K562 (cell line): ENCODE measurements at regions not wholly inside any gene's neighbourhood (a gene's known extent, or its start where the extent isn't known, plus 50 kb on each side); places are given as distances from the start of the nearest gene placed in this dataset.

Experiments
- ATAC-seq: fragments of 200-7000 bp; cut with Tn5 transposase; 3 replicates; pipeline ENCODE4 v1.9.1; 2020; ENCODE audit warnings: moderate library complexity
- BruUV-seq: library from RNA; stranded (reverse); fragments of 400-500 nt; replicated peaks from 2 replicates; lab custom pipeline; 2021; lab: Mats Ljungman, UMichigan
- CTCF ChIA-PET: fragments of 300-600 bp; formaldehyde crosslinking; extraction: SDS; loops from one replicate; lab custom pipeline; 2021; ENCODE audit warnings: low intra/inter-chr PET ratio; lab: Yijun Ruan, JAX
- POLR2A ChIA-PET: fragments of 300-600, 350-650 bp; sonication (Branson Sonifier 250); formaldehyde crosslinking; extraction: SDS; loops from one replicate; lab custom pipeline; 2021; ENCODE audit warnings: antibody characterized with exemption, inconsistent platforms; lab: Yijun Ruan, JAX
- DNase-seq, 4 experiments: peaks; one replicate each; pipeline versions ENCODE4 v3.0.0 to v3.0.0-alpha.2; 2011 to 2018; ENCODE audit warnings: low spot score in 3 of 4, mixed read lengths in 3 of 4; ENCODE audit errors: extremely low read depth in 1 of 4
- FAIRE-seq: peaks from 2 replicates; lab custom pipeline; 2011; peaks lifted over from hg19 to GRCh38; lab: Jason Lieb, UNC
- H2AFZ ChIP-seq: 2 replicates; pipeline ENCODE4 v1.6.0; 2011; ENCODE audit warnings: low read depth, low read length, control low read depth, inconsistent platforms
- H3K27ac ChIP-seq: fragments of 200-600 bp; 3 replicates; pipeline ENCODE4 v1.8.0; 2011; ENCODE audit warnings: low read depth, mild to moderate bottlenecking, control low read depth, inconsistent platforms, low read length, moderate library complexity, mixed read lengths; ENCODE audit errors: extremely low read depth
- H3K27me3 ChIP-seq, 2 experiments: fragments of 300-600 bp in 1 of 2; 2 replicates in 1 of 2; 3 replicates in 1 of 2; pipeline versions ENCODE4 v1.6.0 to v1.8.0; 2011; ENCODE audit warnings: inconsistent platforms in 2 of 2, low read length in 2 of 2, mild to moderate bottlenecking in 1 of 2, mixed read lengths in 1 of 2, moderate library complexity in 1 of 2; ENCODE audit not compliant: control insufficient read depth in 2 of 2, insufficient read depth in 2 of 2
- H3K36me3 ChIP-seq: fragments of 300-600 bp; 3 replicates; pipeline ENCODE4 v1.8.0; 2011; ENCODE audit warnings: mild to moderate bottlenecking, low read length, inconsistent platforms; ENCODE audit not compliant: control insufficient read depth, insufficient read depth
- H3K4me1 ChIP-seq, 2 experiments: fragments of 200-600 bp in 1 of 2; replicated peaks in 1 of 2; 2 replicates in 1 of 2; 3 replicates in 1 of 2; pipeline versions ENCODE4 v1.5.1 to v1.8.0; 2011; ENCODE audit warnings: inconsistent platforms in 2 of 2, low read length in 2 of 2, mild to moderate bottlenecking in 1 of 2, mixed read lengths in 1 of 2, moderate library complexity in 1 of 2; ENCODE audit not compliant: control insufficient read depth in 2 of 2, insufficient read depth in 2 of 2
- H3K4me2 ChIP-seq: 2 replicates; pipeline ENCODE4 v1.6.1; 2011; ENCODE audit warnings: low read length, control low read depth, inconsistent platforms, mixed read lengths; ENCODE audit not compliant: insufficient read depth
- H3K4me3 ChIP-seq: fragments of 200-600 bp; sonication (generic), shearing (Covaris generic); 2 replicates; pipeline ENCODE4 v1.5.1; 2016; ENCODE audit warnings: control low read depth, inconsistent platforms
- H3K79me2 ChIP-seq: fragments of 200-600 bp; 3 replicates; pipeline ENCODE4 v1.8.0; 2011; ENCODE audit warnings: low read length, inconsistent platforms; ENCODE audit not compliant: control insufficient read depth, insufficient read depth
- H3K9ac ChIP-seq, 2 experiments: 2 replicates each; pipeline versions ENCODE4 v1.6.0 to v1.6.1; 2011; ENCODE audit warnings: low read depth in 2 of 2, low read length in 2 of 2, control low read depth in 1 of 2, inconsistent platforms in 1 of 2, mild to moderate bottlenecking in 1 of 2, mixed read lengths in 1 of 2; ENCODE audit not compliant: insufficient read depth in 1 of 2
- H3K9me1 ChIP-seq: one replicate; pipeline ENCODE4 v1.6.0; 2011; ENCODE audit warnings: inconsistent platforms, mild to moderate bottlenecking, low read length, moderate library complexity; ENCODE audit not compliant: control insufficient read depth, insufficient read depth
- H3K9me3 ChIP-seq: replicated peaks from 2 replicates; pipeline ENCODE4 v1.5.1; 2011; ENCODE audit warnings: low read depth, low read length, inconsistent platforms; ENCODE audit not compliant: control insufficient read depth, insufficient read depth
- H4K20me1 ChIP-seq: replicated peaks from 2 replicates; pipeline ENCODE4 v1.6.1; 2011; ENCODE audit warnings: low read length, inconsistent platforms, mixed read lengths; ENCODE audit not compliant: control insufficient read depth, insufficient read depth
- BCL6 ChIP-seq: fragments of 250-450 bp; sonication (Bioruptor Pico); IDR thresholded peaks from 2 replicates; pipeline ENCODE4 v1.4.0; 2020
- NR2F6 ChIP-seq: fragments of 450-650 bp; formaldehyde crosslinking; IDR thresholded peaks from 2 replicates; pipeline ENCODE4 v1.4.0; 2020; ENCODE audit warnings: mild to moderate bottlenecking
- WHSC1 ChIP-seq: IDR thresholded peaks from one replicate; pipeline ENCODE4 v1.6.1; 2012; ENCODE audit warnings: low read length, control low read depth, inconsistent platforms
- XRCC5 ChIP-seq: fragments of 200-400 bp; formaldehyde crosslinking; IDR thresholded peaks from 2 replicates; pipeline ENCODE4 v1.6.1; 2017; ENCODE audit warnings: low read depth, mild to moderate bottlenecking, low read length
- ZNF766 ChIP-seq: fragments of 200-800 bp; sonication (Bioruptor generic); conservative IDR thresholded peaks from 2 replicates; pipeline ENCODE4 v1.6.1; 2016; ENCODE audit warnings: missing genetic modification characterization, missing compliant biosample characterization
- ZNF77 ChIP-seq: fragments of 250-450 bp; sonication (Bioruptor Pico); IDR thresholded peaks from 2 replicates; pipeline ENCODE4 v1.5.0; 2020
- WGBS: fragments of 100-300 bp; shearing (Covaris generic); methylation state at CpG from one replicate; pipeline ENCODE4 v1.1.6; 2016; ENCODE audit warnings: low coverage, mixed read lengths; ENCODE audit not compliant: insufficient coverage; ENCODE audit errors: missing lambda C conversion rate; 5-methylcytosine and 5-hydroxymethylcytosine counted together
- in situ Hi-C: fragments of 300-500 bp; cut with MboI; formaldehyde crosslinking; loops from 4 replicates; pipeline ENCODE4 v1.15.0; 2018; ENCODE audit warnings: inconsistent platforms, mixed read lengths
- intact Hi-C: fragments of 100-400 bp; cut with micrococcal nuclease; formaldehyde crosslinking; loops from 2 replicates; pipeline ENCODE4 v1.14.2; 2022
- TF ChIP-seq, protein P1 (sequence below): sonication (generic); formaldehyde crosslinking; IDR thresholded peaks from 2 replicates; pipeline ENCODE4 v1.4.0; 2020; ENCODE audit warnings: mild to moderate bottlenecking, missing genetic modification reagents

- H3K4me1 ChIP-seq: no peaks in the 10 kb centered on the region
- POLR2A ChIA-PET: interaction anchor here (0.6 kb wide), 2 partner anchors 24 to 109 kb away, joined by 3 to 4 read pairs; no protein-coding TSS in a partner anchor
- CTCF ChIA-PET: no interaction called here
- intact Hi-C loops (no loop called here), in situ Hi-C loops (no loop called here)
- WGBS: under 1% methylated on average over 12 of the region's 12 CpGs
- DNase-seq: no peak
- no peak for ATAC-seq
- BruUV-seq: no TSS peak
- peaks cover 0 to 16% of the 10 kb centered on the region in 2 experiments; a peak in 1 of 5 replicates for H3K27me3 ChIP-seq
- no peak overlapping the region for H3K9ac ChIP-seq
- TF ChIP-seq XRCC5 (no peak), WHSC1 (no peak), NR2F6 (CRISPR knock-in tag) (no peak)
- no peak for FAIRE-seq
- no peaks in the 10 kb centered on the region for H3K9me1 ChIP-seq
- no peaks in the 10 kb centered on the region for H3K79me2 ChIP-seq
- no peak overlapping the region for H3K27ac ChIP-seq
- no peak overlapping the region for H3K4me3 ChIP-seq
- no peak overlapping the region for H2AFZ ChIP-seq
- no peak overlapping the region for H3K4me2 ChIP-seq
- no peaks in the 10 kb centered on the region for H4K20me1 ChIP-seq
- no peaks in the 10 kb centered on the region for H3K9me3 ChIP-seq
- H3K36me3 ChIP-seq: no peaks in the 10 kb centered on the region
These were observed 259.2 kb downstream of the CBLN1 start for GRCh38 chr16:49022351-49022963.

GRCh38 chr16:49021136-49021535, 260.5 kb downstream of the CBLN1 start:
- POLR2A ChIA-PET: no interaction called here
- CTCF ChIA-PET: no interaction called here
- no peak overlapping the region for H3K4me2 ChIP-seq
- peaks cover 0 to 16% of the 10 kb centered on the region in 2 experiments; a peak in 1 of 5 replicates for H3K27me3 ChIP-seq
- ATAC-seq (no peak), FAIRE-seq (no peak), DNase-seq (no peak)
- in situ Hi-C loops: no loop called here
- H3K9me1 ChIP-seq: no peaks in the 10 kb centered on the region
- no peak overlapping the region for H3K27ac ChIP-seq
- intact Hi-C loops: no loop called here
- H3K4me3 ChIP-seq: no peak overlapping the region
- no peaks in the 10 kb centered on the region for H3K9me3 ChIP-seq
- BruUV-seq: no TSS peak
- H3K79me2 ChIP-seq: no peaks in the 10 kb centered on the region
- no peaks in the 10 kb centered on the region for H3K4me1 ChIP-seq
- TF ChIP-seq ZNF766 (CRISPR knock-in tag) (no peak), BCL6 (CRISPR knock-in tag) (no peak), ZNF77 (CRISPR knock-in tag) (no peak)
- TF ChIP-seq, protein P1, sequence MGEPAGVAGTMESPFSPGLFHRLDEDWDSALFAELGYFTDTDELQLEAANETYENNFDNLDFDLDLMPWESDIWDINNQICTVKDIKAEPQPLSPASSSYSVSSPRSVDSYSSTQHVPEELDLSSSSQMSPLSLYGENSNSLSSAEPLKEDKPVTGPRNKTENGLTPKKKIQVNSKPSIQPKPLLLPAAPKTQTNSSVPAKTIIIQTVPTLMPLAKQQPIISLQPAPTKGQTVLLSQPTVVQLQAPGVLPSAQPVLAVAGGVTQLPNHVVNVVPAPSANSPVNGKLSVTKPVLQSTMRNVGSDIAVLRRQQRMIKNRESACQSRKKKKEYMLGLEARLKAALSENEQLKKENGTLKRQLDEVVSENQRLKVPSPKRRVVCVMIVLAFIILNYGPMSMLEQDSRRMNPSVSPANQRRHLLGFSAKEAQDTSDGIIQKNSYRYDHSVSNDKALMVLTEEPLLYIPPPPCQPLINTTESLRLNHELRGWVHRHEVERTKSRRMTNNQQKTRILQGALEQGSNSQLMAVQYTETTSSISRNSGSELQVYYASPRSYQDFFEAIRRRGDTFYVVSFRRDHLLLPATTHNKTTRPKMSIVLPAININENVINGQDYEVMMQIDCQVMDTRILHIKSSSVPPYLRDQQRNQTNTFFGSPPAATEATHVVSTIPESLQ (CRISPR knock-in tag): no peak
- TF ChIP-seq, all 486 proteins: peak for 0
- WGBS: 0% methylated on average over 8 of the region's 9 CpGs
- Histone ChIP-seq H3K9ac (no peak overlapping the region), H3K36me3 (no peaks in the 10 kb centered on the region), H4K20me1 (no peaks in the 10 kb centered on the region), H2AFZ (no peak overlapping the region)
